ENCODE measurements at regions not wholly inside any gene's neighbourhood (a gene's known extent, or its start where the extent isn't known, plus 50 kb on each side); places are given as distances from the start of the nearest gene placed in this dataset.

DNA sequence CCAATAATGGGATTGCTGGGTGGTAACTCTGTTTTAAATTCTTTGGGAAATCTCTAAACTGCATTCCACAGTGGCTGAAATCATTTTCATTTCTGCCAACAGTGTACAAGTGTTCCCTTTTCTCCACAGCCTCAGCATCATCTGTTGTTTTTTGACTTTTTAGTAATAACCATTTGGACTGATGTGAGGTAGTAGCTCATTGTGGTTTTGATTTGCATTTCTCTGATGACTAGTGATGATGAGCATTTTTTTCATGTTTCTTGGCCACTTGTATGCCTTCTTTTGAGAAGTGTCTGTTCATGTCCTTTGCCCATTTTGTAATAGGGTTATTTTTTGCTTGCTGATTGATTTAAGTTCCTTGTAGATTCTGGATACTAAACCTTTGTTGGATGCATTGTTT lies 131.9 kb upstream of the B3GALT2 start:
- TF ChIP-seq POLR2A (IDR thresholded peaks at IDR 0.05; ENCODE audit: borderline replicate concordance, extremely low read depth, insufficient read depth, insufficient read length) (no peak), SIN3A (IDR thresholded peaks at IDR 0.05; ENCODE audit: low read depth) (no peak), SP1 (IDR thresholded peaks at IDR 0.05; ENCODE audit: low read depth) (no peak), ZFX (IDR thresholded peaks at IDR 0.05) (no peak), FOSL1 (IDR thresholded peaks at IDR 0.05; ENCODE audit: low read depth) (no peak), EZH2phosphoT487 (IDR thresholded peaks at IDR 0.05; ENCODE audit: borderline replicate concordance) (no peak)
- TF ChIP-seq, protein P1, sequence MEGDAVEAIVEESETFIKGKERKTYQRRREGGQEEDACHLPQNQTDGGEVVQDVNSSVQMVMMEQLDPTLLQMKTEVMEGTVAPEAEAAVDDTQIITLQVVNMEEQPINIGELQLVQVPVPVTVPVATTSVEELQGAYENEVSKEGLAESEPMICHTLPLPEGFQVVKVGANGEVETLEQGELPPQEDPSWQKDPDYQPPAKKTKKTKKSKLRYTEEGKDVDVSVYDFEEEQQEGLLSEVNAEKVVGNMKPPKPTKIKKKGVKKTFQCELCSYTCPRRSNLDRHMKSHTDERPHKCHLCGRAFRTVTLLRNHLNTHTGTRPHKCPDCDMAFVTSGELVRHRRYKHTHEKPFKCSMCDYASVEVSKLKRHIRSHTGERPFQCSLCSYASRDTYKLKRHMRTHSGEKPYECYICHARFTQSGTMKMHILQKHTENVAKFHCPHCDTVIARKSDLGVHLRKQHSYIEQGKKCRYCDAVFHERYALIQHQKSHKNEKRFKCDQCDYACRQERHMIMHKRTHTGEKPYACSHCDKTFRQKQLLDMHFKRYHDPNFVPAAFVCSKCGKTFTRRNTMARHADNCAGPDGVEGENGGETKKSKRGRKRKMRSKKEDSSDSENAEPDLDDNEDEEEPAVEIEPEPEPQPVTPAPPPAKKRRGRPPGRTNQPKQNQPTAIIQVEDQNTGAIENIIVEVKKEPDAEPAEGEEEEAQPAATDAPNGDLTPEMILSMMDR (IDR thresholded peaks at IDR 0.05 in 2 of 3, conservative IDR thresholded peaks at IDR 0.05 in 1 of 3; ENCODE audit: borderline replicate concordance in 1 of 3, insufficient read depth in 1 of 3, low read depth in 2 of 3, low read length in 2 of 3): no peak
- no TSS peak for BruUV-seq (replicated peaks)
- CTCF ChIA-PET: no interaction called here

DNA sequence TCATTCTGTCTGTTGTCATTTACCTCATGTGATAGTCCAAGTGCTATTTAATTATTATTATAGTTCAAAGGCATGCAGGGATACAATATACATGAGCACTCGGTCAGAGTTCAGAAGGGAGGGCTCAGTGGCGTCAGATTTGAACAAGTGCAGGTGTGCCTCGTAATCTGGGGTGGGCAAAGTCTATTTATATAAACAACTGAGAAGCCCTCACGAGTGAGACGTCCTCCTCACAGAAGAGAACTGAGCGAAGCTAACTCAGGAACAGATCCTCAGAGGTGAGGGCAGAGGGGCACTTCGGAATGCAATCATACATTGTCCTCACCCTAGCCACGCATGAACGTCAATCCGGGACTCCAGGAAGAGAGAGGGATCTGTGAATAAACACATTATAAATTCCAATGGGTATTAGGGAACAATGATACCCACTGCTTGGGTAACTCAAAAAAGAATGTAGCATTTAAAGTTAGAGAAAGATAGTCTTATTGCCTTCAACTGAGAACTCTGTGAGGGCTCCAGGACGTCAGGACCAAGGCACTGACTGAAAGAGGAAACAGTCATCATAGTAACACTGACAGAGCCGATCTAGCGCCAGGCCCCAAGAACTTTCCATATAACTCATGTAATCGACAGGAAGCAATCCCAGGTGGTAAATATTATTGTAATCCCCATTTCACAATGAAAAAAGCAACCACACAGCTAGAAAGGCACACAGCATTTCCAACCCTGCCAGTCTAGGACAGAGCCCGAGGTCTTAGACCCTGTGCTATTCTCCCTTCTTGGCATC lies 127.1 kb upstream of the B3GALT2 start:
- Histone ChIP-seq H3K36me3 (ENCODE audit: control insufficient read depth in 1 of 2, insufficient read depth in 2 of 2, low read length in 2 of 2) (peaks cover 0 to 7% of the 10 kb centered on the region in 2 experiments; a peak in 1 of 4 replicates), H3K27ac (ENCODE audit: low read depth, low read length) (no peak overlapping the region), H3K9ac (ENCODE audit: low read length) (no peak overlapping the region), H3K4me1 (ENCODE audit: control insufficient read depth in 1 of 2, insufficient read depth in 2 of 2, low read length in 2 of 2) (no peaks in the 10 kb centered on the region), H4K20me1 (ENCODE audit: insufficient read depth) (no peaks in the 10 kb centered on the region), H3K79me2 (ENCODE audit: insufficient read depth, low read length) (no peaks in the 10 kb centered on the region), H3K9me3 (ENCODE audit: control insufficient read depth in 1 of 2, insufficient read depth in 1 of 2, low read depth in 1 of 2, low read length in 2 of 2) (no peaks in the 10 kb centered on the region), H3K4me2 (ENCODE audit: low read length) (no peak overlapping the region), H2AFZ (ENCODE audit: low read depth, low read length, poor library complexity, severe bottlenecking) (no peak overlapping the region), H3K9me2 (ENCODE audit: insufficient read depth) (no peaks in the 10 kb centered on the region; the same call in 1 of the 2 replicates), H3K4me3 (replicated peaks in 1 of 2; ENCODE audit: low read depth in 1 of 2, low read length in 2 of 2) (no peak overlapping the region), H3K27me3 (ENCODE audit: insufficient read depth, low read length) (no peaks in the 10 kb centered on the region)
- no peak for DNase-seq (ENCODE audit: low read depth, low spot score)
- POLR2A ChIA-PET: no interaction called here
- intact Hi-C loops (cut with micrococcal nuclease): no loop called here
- RAD21 ChIA-PET (ENCODE audit: low non-redundant PET in 1 of 2, low total read pairs in 2 of 2, uncharacterized antibody in 2 of 2, unreplicated experiment in 2 of 2): no interaction called here
- ATAC-seq: no peak
- CTCF ChIA-PET: no interaction called here
- no TSS peak for BruUV-seq (replicated peaks)
- TF ChIP-seq SIN3A (IDR thresholded peaks at IDR 0.05; ENCODE audit: low read depth) (no peak), ELF1 (IDR thresholded peaks at IDR 0.05; ENCODE audit: borderline replicate concordance, low read depth) (no peak), ZNF274 (IDR thresholded peaks at IDR 0.05; ENCODE audit: low read depth, low read length) (no peak), CBX3 (IDR thresholded peaks at IDR 0.05; ENCODE audit: low read depth) (no peak), CEBPB (IDR thresholded peaks at IDR 0.05; ENCODE audit: low read depth) (no peak), EGR1 (IDR thresholded peaks at IDR 0.05; ENCODE audit: low read depth) (no peak), EZH2phosphoT487 (IDR thresholded peaks at IDR 0.05; ENCODE audit: borderline replicate concordance) (no peak), FOSL1 (IDR thresholded peaks at IDR 0.05; ENCODE audit: low read depth) (no peak), TCF7L2 (IDR thresholded peaks at IDR 0.05; ENCODE audit: borderline replicate concordance, extremely low read depth, insufficient read depth, insufficient read length) (no peak)
- TF ChIP-seq, protein P2, sequence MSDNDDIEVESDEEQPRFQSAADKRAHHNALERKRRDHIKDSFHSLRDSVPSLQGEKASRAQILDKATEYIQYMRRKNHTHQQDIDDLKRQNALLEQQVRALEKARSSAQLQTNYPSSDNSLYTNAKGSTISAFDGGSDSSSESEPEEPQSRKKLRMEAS (IDR thresholded peaks at IDR 0.05): no peak
- TF ChIP-seq, protein P3, sequence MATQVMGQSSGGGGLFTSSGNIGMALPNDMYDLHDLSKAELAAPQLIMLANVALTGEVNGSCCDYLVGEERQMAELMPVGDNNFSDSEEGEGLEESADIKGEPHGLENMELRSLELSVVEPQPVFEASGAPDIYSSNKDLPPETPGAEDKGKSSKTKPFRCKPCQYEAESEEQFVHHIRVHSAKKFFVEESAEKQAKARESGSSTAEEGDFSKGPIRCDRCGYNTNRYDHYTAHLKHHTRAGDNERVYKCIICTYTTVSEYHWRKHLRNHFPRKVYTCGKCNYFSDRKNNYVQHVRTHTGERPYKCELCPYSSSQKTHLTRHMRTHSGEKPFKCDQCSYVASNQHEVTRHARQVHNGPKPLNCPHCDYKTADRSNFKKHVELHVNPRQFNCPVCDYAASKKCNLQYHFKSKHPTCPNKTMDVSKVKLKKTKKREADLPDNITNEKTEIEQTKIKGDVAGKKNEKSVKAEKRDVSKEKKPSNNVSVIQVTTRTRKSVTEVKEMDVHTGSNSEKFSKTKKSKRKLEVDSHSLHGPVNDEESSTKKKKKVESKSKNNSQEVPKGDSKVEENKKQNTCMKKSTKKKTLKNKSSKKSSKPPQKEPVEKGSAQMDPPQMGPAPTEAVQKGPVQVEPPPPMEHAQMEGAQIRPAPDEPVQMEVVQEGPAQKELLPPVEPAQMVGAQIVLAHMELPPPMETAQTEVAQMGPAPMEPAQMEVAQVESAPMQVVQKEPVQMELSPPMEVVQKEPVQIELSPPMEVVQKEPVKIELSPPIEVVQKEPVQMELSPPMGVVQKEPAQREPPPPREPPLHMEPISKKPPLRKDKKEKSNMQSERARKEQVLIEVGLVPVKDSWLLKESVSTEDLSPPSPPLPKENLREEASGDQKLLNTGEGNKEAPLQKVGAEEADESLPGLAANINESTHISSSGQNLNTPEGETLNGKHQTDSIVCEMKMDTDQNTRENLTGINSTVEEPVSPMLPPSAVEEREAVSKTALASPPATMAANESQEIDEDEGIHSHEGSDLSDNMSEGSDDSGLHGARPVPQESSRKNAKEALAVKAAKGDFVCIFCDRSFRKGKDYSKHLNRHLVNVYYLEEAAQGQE (IDR thresholded peaks at IDR 0.05; ENCODE audit: low read depth): no peak

More for the DNA sequence above, 131.9 kb upstream of the B3GALT2 start:
- no peak for DNase-seq (ENCODE audit: low read depth, low spot score)
- ATAC-seq: no peak
- POLR2A ChIA-PET: no interaction called here
- Histone ChIP-seq H3K27me3 (ENCODE audit: insufficient read depth, low read length) (no peaks in the 10 kb centered on the region), H4K20me1 (ENCODE audit: insufficient read depth) (no peaks in the 10 kb centered on the region), H3K4me1 (ENCODE audit: control insufficient read depth in 1 of 2, insufficient read depth in 2 of 2, low read length in 2 of 2) (peaks cover 3 to 21% of the 10 kb centered on the region in 2 experiments), H3K9ac (ENCODE audit: low read length) (no peak overlapping the region), H3K4me2 (ENCODE audit: low read length) (no peak overlapping the region), H2AFZ (ENCODE audit: low read depth, low read length, poor library complexity, severe bottlenecking) (no peak overlapping the region), H3K9me3 (ENCODE audit: control insufficient read depth in 1 of 2, insufficient read depth in 1 of 2, low read depth in 1 of 2, low read length in 2 of 2) (no peaks in the 10 kb centered on the region), H3K4me3 (replicated peaks in 1 of 2; ENCODE audit: low read depth in 1 of 2, low read length in 2 of 2) (no peak overlapping the region), H3K27ac (ENCODE audit: low read depth, low read length) (no peak overlapping the region), H3K36me3 (ENCODE audit: control insufficient read depth in 1 of 2, insufficient read depth in 2 of 2, low read length in 2 of 2) (peaks cover 0 to 7% of the 10 kb centered on the region in 2 experiments; a peak in 1 of 4 replicates), H3K79me2 (ENCODE audit: insufficient read depth, low read length) (no peaks in the 10 kb centered on the region), H3K9me2 (ENCODE audit: insufficient read depth) (no peaks in the 10 kb centered on the region; the same call in 1 of the 2 replicates)
- intact Hi-C loops (cut with micrococcal nuclease): no loop called here
- RAD21 ChIA-PET (ENCODE audit: low non-redundant PET in 1 of 2, low total read pairs in 2 of 2, uncharacterized antibody in 2 of 2, unreplicated experiment in 2 of 2): no interaction called here

Measured in HCT116 (cell line).